Hematopoietic multipotent progenitor cell treated with erythropoietin and hydrocortisone succinate and interleukin-3 and kit ligand, for 17 days (in vitro differentiated cells): ENCODE measurements at regions not wholly inside any gene's neighbourhood (a gene's known extent, or its start where the extent isn't known, plus 50 kb on each side); places are given as distances from the start of the nearest gene placed in this dataset.

Experiments
- DNase-seq: peaks from one replicate; pipeline ENCODE4 v3.0.0-alpha.2; 2015; ENCODE audit warnings: low spot score

DNA sequence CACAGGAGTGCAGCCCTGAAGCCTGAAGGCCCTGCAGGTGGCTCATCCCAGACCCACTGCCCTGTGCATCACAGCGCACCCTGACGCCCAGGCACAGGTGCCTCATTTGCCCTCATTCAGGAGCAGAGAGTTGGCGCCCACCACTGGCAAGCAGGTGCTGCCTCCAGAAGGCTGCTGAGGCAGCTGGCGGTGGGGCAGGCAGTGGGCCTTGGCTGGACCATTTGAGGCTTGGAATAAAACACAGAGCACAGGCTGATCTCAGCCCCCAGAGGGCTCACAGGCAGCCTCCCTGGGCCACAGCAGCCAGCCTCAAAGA lies 1151.9 kb downstream of the BRD1 start:
- no peak for DNase-seq

GRCh38 chr22:48675141-48675829 lies 1152.4 kb downstream of the BRD1 start:
- no peak for DNase-seq

- no peak for DNase-seq
Observed at GRCh38 chr22:48673806-48674500, 1153.7 kb downstream of the BRD1 start.

DNA sequence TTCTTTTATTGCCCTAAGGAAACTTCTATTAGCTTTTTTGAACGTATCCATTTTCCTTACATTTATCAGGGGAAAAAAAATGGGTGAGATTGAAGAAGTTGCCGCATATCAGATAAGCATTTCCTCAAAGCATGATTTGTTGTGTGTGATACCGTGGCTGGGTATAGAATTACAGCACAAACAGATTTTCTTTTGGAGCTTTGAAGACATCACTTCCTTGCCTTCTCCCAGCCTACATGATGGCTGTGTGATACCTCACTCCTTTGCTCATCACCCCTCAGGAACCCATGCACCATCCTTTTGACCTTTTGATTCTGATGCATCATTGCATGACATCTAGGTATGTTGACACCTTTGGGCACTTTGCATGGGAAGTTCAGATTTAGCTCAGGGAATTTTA lies 1155.3 kb downstream of the BRD1 start:
- DNase-seq = no peak

DNA sequence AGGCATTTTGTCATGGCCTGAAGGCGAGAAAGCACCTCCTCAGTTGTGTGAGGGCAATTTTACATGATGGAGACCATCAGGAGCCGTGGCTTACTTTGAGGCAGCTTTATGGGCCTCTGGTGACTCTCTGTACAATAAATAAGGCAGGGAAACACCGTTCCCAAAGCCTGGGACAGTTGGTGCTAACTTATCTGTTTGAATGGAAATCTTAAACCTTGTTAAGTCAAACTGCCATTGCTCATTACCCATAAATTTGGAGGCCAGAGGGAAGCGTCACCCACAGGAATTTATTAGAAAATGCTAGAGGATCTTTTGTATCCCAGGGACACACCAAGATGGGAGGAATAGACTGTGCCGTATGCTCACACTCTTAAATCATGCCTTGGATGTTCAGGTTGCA lies 1156.9 kb downstream of the BRD1 start:
- no peak for DNase-seq

DNA sequence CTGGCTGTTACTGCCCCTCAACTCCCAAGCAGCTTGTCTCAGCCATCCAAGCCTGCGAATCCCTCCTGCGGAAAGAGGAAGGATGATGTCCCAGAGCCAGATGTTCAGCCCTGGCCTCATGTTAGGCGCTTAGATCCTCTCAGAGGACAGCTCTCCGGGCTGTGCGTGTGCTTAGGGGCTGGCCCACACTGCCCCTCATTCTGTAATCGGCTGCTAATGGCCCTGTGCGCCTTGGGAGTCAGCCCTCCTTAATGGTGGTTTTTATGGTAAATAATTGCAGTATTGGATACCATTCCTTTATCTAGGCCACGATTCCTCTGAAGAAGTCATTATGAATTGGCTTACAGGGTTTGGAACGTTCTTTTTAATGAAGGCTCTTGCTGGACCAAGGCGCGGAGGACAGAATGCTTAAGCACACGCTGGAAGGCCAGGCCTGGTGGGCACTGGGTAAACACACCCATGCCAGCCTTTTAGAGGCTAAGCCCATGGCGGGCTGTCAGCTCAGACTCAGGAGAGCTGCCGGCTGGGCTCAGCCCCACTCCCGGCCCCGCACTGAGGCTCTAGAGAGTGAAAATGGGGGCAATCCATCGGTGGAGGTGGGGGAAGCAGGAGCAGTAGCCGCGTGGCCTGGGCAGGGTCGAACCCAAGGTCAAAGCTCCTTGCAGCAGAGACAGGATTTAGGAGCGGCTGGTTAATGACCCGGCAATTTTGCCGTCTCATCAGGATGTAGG lies 1157.5 kb downstream of the BRD1 start:
- DNase-seq = no peak

GRCh38 chr22:48669226-48669625 lies 1158.4 kb downstream of the BRD1 start:
- DNase-seq = no peak

DNA sequence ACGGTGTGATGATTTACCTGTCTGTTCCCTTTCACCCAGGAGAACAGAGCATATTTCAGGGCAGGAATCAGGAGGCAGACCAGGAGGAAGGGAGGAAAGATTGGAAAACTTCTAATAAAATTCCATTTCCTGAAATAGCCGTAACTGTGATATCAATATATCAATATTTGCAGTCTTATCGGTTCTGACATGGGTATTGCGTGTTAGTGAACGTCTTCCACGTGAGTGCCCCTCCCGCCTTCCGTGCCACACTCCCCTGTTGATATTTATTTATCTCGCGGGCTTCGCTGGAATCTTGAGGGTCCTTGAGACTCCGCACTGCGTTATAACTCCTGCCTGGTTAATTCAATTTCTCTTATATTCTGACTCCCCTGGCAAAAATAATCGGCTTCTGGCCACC lies 1160.4 kb downstream of the BRD1 start:
- no peak for DNase-seq

GRCh38 chr22:48666620-48667019 lies 1161.1 kb downstream of the BRD1 start:
- DNase-seq = no peak

DNA sequence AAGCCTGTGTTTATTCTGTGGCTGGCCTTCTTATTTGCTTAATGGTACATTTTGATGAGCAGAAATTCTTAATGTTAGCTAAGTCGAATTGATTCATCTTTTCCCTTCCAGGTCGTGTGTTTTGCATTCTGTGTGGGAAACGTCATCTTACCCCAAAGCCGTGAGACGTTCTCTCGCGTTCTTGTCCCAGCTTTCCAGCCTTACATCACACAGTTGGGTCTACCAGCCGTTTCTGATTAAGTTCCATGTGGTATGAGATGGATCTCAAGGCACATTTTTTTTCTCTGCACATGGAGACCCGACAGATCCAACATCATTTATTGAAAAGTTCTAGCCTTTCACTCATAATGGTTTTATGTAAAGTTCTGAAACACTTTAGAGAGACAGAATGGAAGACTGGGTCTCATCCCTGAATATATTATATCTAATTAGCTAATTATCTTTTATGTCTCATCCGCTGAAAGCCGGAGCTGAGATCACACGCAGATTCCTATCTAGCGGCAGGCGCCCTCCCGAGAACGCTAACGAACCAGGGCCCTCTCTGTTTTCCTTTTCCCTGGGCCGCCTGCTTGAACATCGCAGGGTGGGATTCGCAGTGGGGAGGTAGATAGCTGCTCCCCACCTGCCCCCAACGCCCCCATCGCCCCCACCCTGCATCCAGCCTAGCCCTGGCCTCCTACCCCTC lies 1162.2 kb downstream of the BRD1 start:
- DNase-seq = no peak

GRCh38 chr22:48664586-48664985 lies 1163.1 kb downstream of the BRD1 start:
- DNase-seq = no peak

DNA sequence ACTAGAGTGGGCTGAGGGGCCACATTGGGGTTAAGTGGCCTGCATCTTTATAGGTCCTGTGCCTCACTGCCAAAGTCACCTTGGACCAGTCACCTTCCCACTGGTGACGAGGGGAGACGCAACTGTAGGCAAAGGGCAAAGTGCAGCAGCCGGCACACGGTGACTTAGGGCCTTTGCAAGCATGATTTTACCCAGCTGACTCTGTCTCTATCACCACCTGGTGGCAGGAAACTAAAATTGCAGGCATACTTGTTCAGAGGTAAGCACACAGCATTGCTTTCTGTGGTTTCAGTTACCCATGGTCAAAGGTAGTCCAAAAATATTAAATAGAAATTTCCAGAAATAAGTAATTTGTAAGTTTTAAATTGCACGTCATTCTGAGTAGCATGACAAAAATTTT lies 1164.4 kb downstream of the BRD1 start:
- no peak for DNase-seq

DNA sequence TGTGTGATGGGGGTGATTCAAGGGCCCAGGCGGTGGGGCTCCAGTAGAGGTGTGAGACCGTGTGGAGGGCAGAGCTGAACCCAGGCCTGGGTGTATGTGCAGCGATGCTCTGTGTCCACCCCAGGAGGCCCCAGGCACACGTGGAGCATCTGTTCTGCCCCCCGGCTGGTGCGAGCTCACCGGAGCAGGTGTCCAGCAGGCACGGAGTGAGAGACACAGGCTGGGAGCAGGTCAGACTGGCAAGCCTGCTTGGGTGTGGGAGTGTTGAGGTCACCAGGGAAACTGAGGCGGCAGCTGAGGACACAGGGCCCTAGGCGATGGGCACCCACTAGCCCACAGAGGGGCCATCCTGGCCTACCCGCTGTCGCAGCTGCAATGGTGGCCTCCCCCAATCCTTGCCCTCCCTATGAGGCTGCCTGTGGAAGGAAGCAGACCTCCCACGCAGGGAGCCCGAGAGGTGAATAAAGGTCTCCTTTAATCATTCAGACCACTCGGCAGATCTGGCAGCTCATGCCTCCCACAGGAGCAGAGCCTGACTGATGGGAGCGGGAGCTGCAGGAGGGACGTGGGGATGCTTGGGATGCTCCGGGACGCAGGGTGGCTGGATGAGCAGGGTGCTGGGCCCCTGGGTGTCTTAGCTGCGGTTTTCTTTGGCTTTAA lies 1165.1 kb downstream of the BRD1 start:
- no peak for DNase-seq

DNA sequence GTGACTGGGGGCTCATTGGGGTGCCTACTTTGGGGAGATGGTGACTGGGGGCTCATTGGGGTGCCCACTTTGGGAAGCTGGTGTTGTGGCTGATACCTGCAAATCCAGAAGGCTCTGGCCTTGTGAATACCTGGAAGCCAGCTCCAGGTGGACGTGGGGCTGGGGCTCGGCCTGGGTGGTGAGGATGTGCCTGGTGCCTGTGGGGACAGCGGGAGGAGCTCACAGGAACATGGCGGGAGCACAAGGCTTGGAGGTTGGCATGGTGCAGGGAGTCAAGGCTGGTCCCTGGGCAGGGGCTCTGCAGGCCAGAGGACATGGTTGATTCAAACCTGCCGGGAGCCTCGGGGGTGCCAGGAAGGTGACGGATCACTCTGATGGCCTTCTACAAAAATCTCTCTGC lies 1165.7 kb downstream of the BRD1 start:
- no peak for DNase-seq

DNA sequence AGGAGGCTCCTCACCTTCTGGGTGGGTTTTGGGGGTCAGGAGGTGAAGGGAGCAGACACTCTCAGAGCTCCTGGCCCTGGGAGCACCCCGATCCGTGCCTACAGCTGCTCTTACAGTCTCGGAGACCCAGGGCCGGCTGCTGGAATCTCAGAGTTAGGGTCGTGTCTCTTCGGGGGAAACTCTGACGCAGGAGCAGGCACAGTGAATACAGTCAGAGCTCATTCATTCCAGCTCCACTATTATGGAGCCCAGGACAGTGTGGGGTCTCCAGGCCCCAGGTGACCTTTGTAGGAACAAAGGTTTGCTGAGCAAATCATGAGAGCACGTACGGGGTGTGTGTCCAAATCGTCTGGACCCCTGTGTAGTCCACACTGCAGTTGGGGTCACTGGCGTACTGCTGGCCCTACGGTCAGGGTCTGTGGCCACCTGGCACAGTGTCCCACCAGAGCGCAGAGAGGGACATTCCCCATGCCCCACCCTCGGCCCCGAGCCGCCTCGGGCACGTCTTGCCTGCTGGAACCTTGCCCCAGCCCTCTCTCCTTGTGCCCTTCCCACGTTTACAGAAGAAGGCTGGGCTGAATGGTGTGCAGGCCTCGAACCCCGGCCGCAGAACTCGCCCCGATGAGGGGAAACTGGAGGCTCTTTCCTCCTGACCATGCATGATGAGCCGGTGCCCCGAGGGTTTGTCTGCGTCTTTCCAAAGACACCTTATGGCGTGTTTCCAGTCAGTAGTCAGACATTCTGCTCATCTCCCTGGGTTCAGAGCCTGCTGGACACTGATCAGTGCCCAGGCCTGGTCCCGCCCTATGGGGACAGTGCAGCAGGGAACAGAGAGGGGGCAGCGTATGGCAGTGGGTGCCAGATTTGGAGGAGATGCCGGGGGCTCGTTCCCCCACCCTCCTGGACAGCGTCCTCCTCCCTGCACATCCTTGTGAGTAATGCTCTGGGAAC lies 1166.6 kb downstream of the BRD1 start:
- no peak for DNase-seq

GRCh38 chr22:48660104-48660789 lies 1167.4 kb downstream of the BRD1 start:
- DNase-seq = no peak

GRCh38 chr22:48659404-48659996 lies 1168.2 kb downstream of the BRD1 start:
- DNase-seq = no peak

- no peak for DNase-seq
Observed at GRCh38 chr22:48658871-48659270, 1168.8 kb downstream of the BRD1 start.

GRCh38 chr22:48658246-48658645 lies 1169.4 kb downstream of the BRD1 start:
- no peak for DNase-seq

DNA sequence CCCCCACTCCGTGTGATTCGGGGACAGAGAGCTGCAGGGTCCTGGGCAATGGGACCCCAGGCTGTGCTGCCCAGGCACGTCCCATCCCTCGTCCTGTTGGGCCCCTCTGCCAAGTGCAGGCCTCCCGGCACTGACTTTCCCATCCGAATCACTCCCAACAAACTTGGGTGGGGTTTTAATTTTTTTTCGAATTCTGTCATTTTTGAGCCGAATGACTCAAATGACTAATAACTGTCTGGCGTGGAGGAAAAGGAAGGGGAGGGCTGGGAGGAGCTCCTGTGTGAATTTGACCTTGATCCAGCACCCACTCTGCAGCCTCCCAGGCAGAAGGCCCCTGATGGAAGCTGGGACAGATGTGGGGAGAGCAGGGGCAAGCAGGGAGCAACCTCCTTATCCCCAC lies 1173.2 kb downstream of the BRD1 start:
- no peak for DNase-seq
